Mesenchymal stem cell (in vitro differentiated cells and primary cell): ENCODE measurements at regions not wholly inside any gene's neighbourhood (a gene's known extent, or its start where the extent isn't known, plus 50 kb on each side); places are given as distances from the start of the nearest gene placed in this dataset.
A peak's percentile ranks its signal among the peaks of the same experiment; 100 is the strongest.
"Not testable (repeated sequence)": the region's sequence is repeated elsewhere in the genome, so short reads cannot be mapped to it uniquely, and the experiment has no call there.

ENCODE experiments used
- DNase-seq: peaks from one replicate; pipeline ENCODE4 v3.0.0-alpha.2; 2013
- H2AFZ ChIP-seq: one replicate; pipeline ENCODE4 v1.6.1; 2013; ENCODE audit warnings: low read depth, mild to moderate bottlenecking, control low read depth, inconsistent platforms, low read length, moderate library complexity
- H2AK5ac ChIP-seq: 2 replicates; pipeline ENCODE4 v1.6.1; 2013; ENCODE audit warnings: low read length, moderate library complexity, mild to moderate bottlenecking, inconsistent platforms; ENCODE audit not compliant: severe bottlenecking
- H2BK120ac ChIP-seq: one replicate; pipeline ENCODE4 v1.6.1; 2013; ENCODE audit warnings: low read depth, mild to moderate bottlenecking, inconsistent platforms, low read length, moderate library complexity
- H2BK12ac ChIP-seq, 2 experiments: one replicate each; pipeline ENCODE4 v1.6.1; 2013; ENCODE audit warnings: inconsistent platforms in 2 of 2, low read length in 2 of 2, mild to moderate bottlenecking in 2 of 2, moderate library complexity in 2 of 2, control low read depth in 1 of 2
- H2BK15ac ChIP-seq: one replicate; pipeline ENCODE4 v1.6.1; 2013; ENCODE audit warnings: mild to moderate bottlenecking, low read depth, inconsistent platforms; ENCODE audit not compliant: poor library complexity, severe bottlenecking
- H2BK5ac ChIP-seq: 2 replicates; pipeline ENCODE4 v1.6.1; 2013; ENCODE audit warnings: low read depth, mild to moderate bottlenecking, low read length, control low read depth, inconsistent platforms; ENCODE audit not compliant: poor library complexity, severe bottlenecking
- H3K14ac ChIP-seq, 2 experiments: one replicate each; pipeline ENCODE4 v1.6.1; 2013; ENCODE audit warnings: inconsistent platforms in 2 of 2, low read length in 2 of 2, control low read depth in 1 of 2, mild to moderate bottlenecking in 1 of 2, moderate library complexity in 1 of 2
- H3K18ac ChIP-seq, 2 experiments: one replicate each; pipeline ENCODE4 v1.6.1; 2013; ENCODE audit warnings: inconsistent platforms in 2 of 2, low read length in 2 of 2, control low read depth in 1 of 2, low read depth in 1 of 2, mild to moderate bottlenecking in 1 of 2
- H3K23ac ChIP-seq, 2 experiments: one replicate each; pipeline ENCODE4 v1.6.1; 2013; ENCODE audit warnings: inconsistent platforms in 2 of 2, low read length in 2 of 2, mild to moderate bottlenecking in 2 of 2, moderate library complexity in 2 of 2, control low read depth in 1 of 2
- H3K27ac ChIP-seq: 2 replicates; pipeline ENCODE4 v1.5.1; 2013; ENCODE audit warnings: mild to moderate bottlenecking, moderate library complexity, low read length, control low read depth, inconsistent platforms; ENCODE audit not compliant: poor library complexity, severe bottlenecking
- H3K27me3 ChIP-seq, 2 experiments: 2 replicates each; pipeline versions ENCODE4 v1.6.1 to v1.7.0; 2013; ENCODE audit warnings: low read length in 2 of 2, mild to moderate bottlenecking in 2 of 2, moderate library complexity in 2 of 2, control low read depth in 1 of 2, inconsistent platforms in 1 of 2; ENCODE audit not compliant: control insufficient read depth in 1 of 2, insufficient read depth in 1 of 2
- H3K36me3 ChIP-seq, 2 experiments: 2 replicates each; pipeline versions ENCODE4 v1.6.1 to v1.7.0; 2013; ENCODE audit warnings: low read length in 2 of 2, control low read depth in 1 of 2, inconsistent platforms in 1 of 2, low read depth in 1 of 2, mild to moderate bottlenecking in 1 of 2; ENCODE audit not compliant: insufficient read depth in 2 of 2, control insufficient read depth in 1 of 2
- H3K4ac ChIP-seq, 2 experiments: one replicate each; pipeline ENCODE4 v1.6.1; 2013; ENCODE audit warnings: inconsistent platforms in 2 of 2, low read length in 2 of 2, mild to moderate bottlenecking in 2 of 2, moderate library complexity in 2 of 2, control low read depth in 1 of 2, low read depth in 1 of 2
- H3K4me1 ChIP-seq: 2 replicates; pipeline ENCODE4 v1.6.1; 2013; ENCODE audit warnings: low read depth, low read length, control low read depth; ENCODE audit not compliant: control insufficient read depth, insufficient read depth
- H3K4me2 ChIP-seq: 2 replicates; pipeline ENCODE4 v1.6.1; 2013; ENCODE audit warnings: low read length, mild to moderate bottlenecking, inconsistent platforms; ENCODE audit not compliant: poor library complexity, severe bottlenecking
- H3K4me3 ChIP-seq, 2 experiments: 2 replicates each; pipeline versions ENCODE4 v1.5.1 to v1.7.0; 2013; ENCODE audit warnings: low read length in 2 of 2, mild to moderate bottlenecking in 2 of 2, control low read depth in 1 of 2, low read depth in 1 of 2; ENCODE audit not compliant: insufficient read depth in 1 of 2
- H3K79me1 ChIP-seq: replicated peaks from 2 replicates; pipeline ENCODE4 v1.6.1; 2013; ENCODE audit warnings: mild to moderate bottlenecking, control low read depth, low read length, inconsistent platforms; ENCODE audit not compliant: poor library complexity, severe bottlenecking
- H3K9ac ChIP-seq: 2 replicates; pipeline ENCODE4 v1.7.0; 2013; ENCODE audit warnings: mild to moderate bottlenecking, low read length, moderate library complexity
- H3K9me3 ChIP-seq: 2 replicates; pipeline ENCODE4 v1.7.0; 2013; ENCODE audit warnings: mild to moderate bottlenecking, low read length; ENCODE audit not compliant: control insufficient read depth
- H4K8ac ChIP-seq: one replicate; pipeline ENCODE4 v1.6.1; 2013; ENCODE audit warnings: inconsistent platforms, mild to moderate bottlenecking, low read length, moderate library complexity
- H4K91ac ChIP-seq: one replicate; pipeline ENCODE4 v1.6.1; 2013; ENCODE audit warnings: mild to moderate bottlenecking, low read length, inconsistent platforms
- WGBS: methylation state at CpG from one replicate; pipeline ENCODE4 v1.1.7; 2013; ENCODE audit warnings: mixed read lengths; 5-methylcytosine and 5-hydroxymethylcytosine counted together

- Histone ChIP-seq H3K9ac (peak overlapping the region; percentile 63), H3K23ac (no peak overlapping the region), H2BK120ac (no peak overlapping the region), H3K18ac (no peak overlapping the region), H3K4me3 (peak overlapping the region in 1 of 2 experiments; percentile 6), H4K8ac (no peak overlapping the region), H4K91ac (no peak overlapping the region), H2BK5ac (no peak overlapping the region), H2BK15ac (no peak overlapping the region), H3K14ac (no peak overlapping the region), H3K4ac (no peak overlapping the region), H3K79me1 (no peaks in the 10 kb centered on the region), H3K27ac (no peak overlapping the region), H2AK5ac (no peak overlapping the region), H3K9me3 (no peaks in the 10 kb centered on the region), H2AFZ (no peak overlapping the region), H3K27me3 (no peaks in the 10 kb centered on the region), H3K4me1 (no peaks in the 10 kb centered on the region), H3K4me2 (no peak overlapping the region), H3K36me3 (no peaks in the 10 kb centered on the region), H2BK12ac (no peak overlapping the region)
- 38% methylated on average over 2 of the region's 2 CpGs for WGBS
- DNase-seq = no peak
Observed at GRCh38 chr4:110869114-110869513, 246.2 kb upstream of the PITX2 start.

GRCh38 chr4:110869862-110870572 lies 247.1 kb upstream of the PITX2 start:
- Histone ChIP-seq H2BK120ac (no peak overlapping the region), H3K4me3 (peak overlapping the region in 1 of 2 experiments; percentile 6), H3K14ac (no peak overlapping the region), H3K36me3 (no peaks in the 10 kb centered on the region), H2BK5ac (no peak overlapping the region), H3K27ac (peak overlapping the region; percentile 20), H2BK12ac (no peak overlapping the region), H3K9me3 (no peaks in the 10 kb centered on the region), H2AK5ac (no peak overlapping the region), H2BK15ac (no peak overlapping the region), H3K23ac (no peak overlapping the region), H3K79me1 (no peaks in the 10 kb centered on the region), H4K91ac (no peak overlapping the region), H3K4me2 (no peak overlapping the region), H3K4ac (no peak overlapping the region), H2AFZ (no peak overlapping the region), H3K4me1 (no peaks in the 10 kb centered on the region), H3K18ac (no peak overlapping the region), H3K9ac (peak overlapping the region; percentile 63), H4K8ac (no peak overlapping the region), H3K27me3 (no peaks in the 10 kb centered on the region)
- no CpG with 5 or more reads among the region's 1 CpG for WGBS
- DNase-seq = no peak

GRCh38 chr4:110876214-110876613 lies 253.3 kb upstream of the PITX2 start:
- not testable (repeated sequence) for H3K27ac ChIP-seq, H3K4me2 ChIP-seq, H3K4ac ChIP-seq, H3K4me3 ChIP-seq, H2BK5ac ChIP-seq, H3K27me3 ChIP-seq, H3K23ac ChIP-seq, H2AFZ ChIP-seq, H3K36me3 ChIP-seq, H2BK12ac ChIP-seq, H3K9me3 ChIP-seq, H2BK120ac ChIP-seq, H3K18ac ChIP-seq, H2AK5ac ChIP-seq, H2BK15ac ChIP-seq, H3K79me1 ChIP-seq, H3K9ac ChIP-seq, H4K8ac ChIP-seq, H4K91ac ChIP-seq, DNase-seq, H3K4me1 ChIP-seq, H3K14ac ChIP-seq
- 83% methylated on average over 17 of the region's 18 CpGs for WGBS

- no peak overlapping the region for H3K9ac ChIP-seq
- H3K4ac ChIP-seq = no peak overlapping the region
- DNase-seq = no peak
- H3K36me3 ChIP-seq = no peaks in the 10 kb centered on the region
- no peak overlapping the region for H2BK5ac ChIP-seq
- H2AFZ ChIP-seq = no peak overlapping the region
- H4K8ac ChIP-seq = no peak overlapping the region
- H3K9me3 ChIP-seq = no peaks in the 10 kb centered on the region
- H3K14ac ChIP-seq = no peak overlapping the region
- H3K79me1 ChIP-seq = no peaks in the 10 kb centered on the region
- no CpG with 5 or more reads among the region's 1 CpG for WGBS
- no peak overlapping the region for H3K4me2 ChIP-seq
- H2AK5ac ChIP-seq = no peak overlapping the region
- no peak overlapping the region for H4K91ac ChIP-seq
- H2BK12ac ChIP-seq = no peak overlapping the region
- no peak overlapping the region for H3K23ac ChIP-seq
- no peak overlapping the region for H3K27ac ChIP-seq
- no peak overlapping the region for H3K4me3 ChIP-seq
- no peaks in the 10 kb centered on the region for H3K4me1 ChIP-seq
- H3K18ac ChIP-seq = no peak overlapping the region
- H2BK120ac ChIP-seq = no peak overlapping the region
- H3K27me3 ChIP-seq = no peaks in the 10 kb centered on the region
- no peak overlapping the region for H2BK15ac ChIP-seq
Observed at GRCh38 chr4:110876866-110877265, 254.0 kb upstream of the PITX2 start.
